ENCODE measurements at regions not wholly inside any gene's neighbourhood (a gene's known extent, or its start where the extent isn't known, plus 50 kb on each side); places are given as distances from the start of the nearest gene placed in this dataset.

GRCh38 chr5:125926172-125926571, 497.0 kb upstream of the GRAMD2B start:
- no peak for DNase-seq (ENCODE audit: extremely low read depth, low read depth)
- no peak for TF ChIP-seq CTCF (IDR thresholded peaks at IDR 0.05; ENCODE audit: low read depth, low read length, missing control alignments)
- no peak overlapping the region for H3K4me3 ChIP-seq (replicated peaks; ENCODE audit: low read depth, low read length)

DNA sequence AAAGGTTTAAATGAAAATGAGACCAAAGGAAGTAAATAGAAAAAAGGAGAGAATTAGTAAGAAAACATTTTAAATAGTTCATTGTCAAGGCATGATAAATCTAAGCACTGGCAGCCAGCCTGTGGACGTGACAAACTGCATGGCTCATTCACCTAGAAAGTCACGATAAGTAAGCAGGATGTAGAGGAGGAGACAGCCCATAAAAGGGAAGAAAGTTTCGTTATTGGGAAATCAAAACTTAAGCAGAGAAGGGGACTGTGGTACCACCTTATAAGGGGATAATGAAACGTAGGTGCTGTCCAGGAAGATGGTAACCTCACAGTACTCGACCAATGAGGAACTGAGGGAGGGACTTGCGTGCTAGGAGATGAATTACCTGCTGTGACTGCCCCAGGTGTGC, 494.5 kb upstream of the GRAMD2B start:
- TF ChIP-seq CTCF (IDR thresholded peaks at IDR 0.05; ENCODE audit: low read depth, low read length, missing control alignments) = no peak
- no peak overlapping the region for H3K4me3 ChIP-seq (replicated peaks; ENCODE audit: low read depth, low read length)
- no peak for DNase-seq (ENCODE audit: extremely low read depth, low read depth)

DNA sequence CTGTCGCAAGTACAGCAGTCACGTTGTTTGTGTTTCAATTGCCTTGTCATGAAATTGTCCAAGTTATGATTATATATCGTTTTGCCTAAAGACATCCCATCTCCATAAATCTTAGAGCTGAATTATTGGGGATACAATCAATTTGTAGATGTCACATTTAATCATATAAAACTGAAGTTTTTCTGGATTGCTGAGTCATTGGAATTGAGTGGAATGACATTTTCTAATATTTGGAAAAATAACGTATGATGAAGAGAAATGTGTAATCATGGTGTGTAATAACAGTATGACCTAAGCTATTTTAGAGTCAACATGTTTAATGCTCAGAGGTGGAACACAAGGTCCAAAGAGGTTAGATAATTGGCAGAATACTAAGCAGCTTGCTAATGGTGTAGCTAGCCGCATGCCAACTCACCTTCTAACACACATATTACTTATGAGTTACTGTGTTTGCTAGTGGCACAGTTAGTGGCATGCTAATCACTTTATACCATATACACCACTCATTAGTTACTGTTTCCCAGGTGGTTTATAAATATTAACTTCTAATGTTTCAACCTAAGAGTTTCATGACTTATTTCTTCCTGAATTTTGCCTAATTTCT, 473.1 kb upstream of the GRAMD2B start:
- DNase-seq (ENCODE audit: extremely low read depth, low read depth) = no peak
- TF ChIP-seq CTCF (IDR thresholded peaks at IDR 0.05; ENCODE audit: low read depth, low read length, missing control alignments) = no peak
- H3K4me3 ChIP-seq (replicated peaks; ENCODE audit: low read depth, low read length) = no peak overlapping the region

GRCh38 chr5:125961150-125961549, 462.1 kb upstream of the GRAMD2B start:
- no peak for DNase-seq (ENCODE audit: extremely low read depth, low read depth)
- TF ChIP-seq CTCF (IDR thresholded peaks at IDR 0.05; ENCODE audit: low read depth, low read length, missing control alignments) = no peak
- no peak overlapping the region for H3K4me3 ChIP-seq (replicated peaks; ENCODE audit: low read depth, low read length)

GRCh38 chr5:125965577-125965976, 457.6 kb upstream of the GRAMD2B start:
- no peak for TF ChIP-seq CTCF (IDR thresholded peaks at IDR 0.05; ENCODE audit: low read depth, low read length, missing control alignments)
- no peak overlapping the region for H3K4me3 ChIP-seq (replicated peaks; ENCODE audit: low read depth, low read length)
- no peak for DNase-seq (ENCODE audit: extremely low read depth, low read depth)

DNA sequence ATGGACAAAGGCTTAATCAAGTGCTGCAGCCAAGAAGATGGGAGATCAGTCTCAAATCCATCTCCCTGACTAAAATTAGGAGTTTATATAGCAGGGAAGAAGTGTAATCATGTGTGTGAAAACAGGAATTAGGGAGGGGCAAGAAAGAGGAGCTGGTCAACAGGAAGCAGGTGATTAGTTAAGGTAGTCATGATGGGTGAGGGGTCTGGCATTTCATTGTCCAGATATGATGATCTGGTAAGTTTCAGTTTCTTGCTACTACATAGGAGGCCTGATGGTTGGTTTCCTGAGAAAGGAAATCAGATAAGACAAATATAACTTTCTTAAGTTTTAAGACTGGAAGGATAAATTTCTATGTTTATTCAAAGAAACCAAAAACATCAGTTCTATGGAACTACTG, 455.6 kb upstream of the GRAMD2B start:
- no peak for DNase-seq (ENCODE audit: extremely low read depth, low read depth)
- TF ChIP-seq CTCF (IDR thresholded peaks at IDR 0.05; ENCODE audit: low read depth, low read length, missing control alignments) = no peak
- H3K4me3 ChIP-seq (replicated peaks; ENCODE audit: low read depth, low read length) = no peak overlapping the region
